WTC11 (cell line): ENCODE measurements at regions not wholly inside any gene's neighbourhood (a gene's known extent, or its start where the extent isn't known, plus 50 kb on each side); places are given as distances from the start of the nearest gene placed in this dataset.
A peak's percentile ranks its signal among the peaks of the same experiment; 100 is the strongest.

ENCODE experiments used
- ATAC-seq: fragments of 200-7000 bp; cut with Tn5 transposase; 2 replicates; pipeline ENCODE4 v1.10.0; 2021; ENCODE audit warnings: mild to moderate bottlenecking, moderate library complexity
- CTCF ChIA-PET: fragments of 300-600 bp; sonication (Branson Sonifier 250); formaldehyde crosslinking; loops from one replicate; lab custom pipeline; 2021; ENCODE audit warnings: antibody characterized with exemption; lab: Charles Lee
- POLR2A ChIA-PET: fragments of 350-600 bp; sonication (Branson Sonifier 250); formaldehyde crosslinking; loops from one replicate; lab custom pipeline; 2021; ENCODE audit warnings: antibody characterized with exemption; lab: Charles Lee
- DNase-seq: peaks from one replicate; pipeline ENCODE4 v3.0.0; 2021; ENCODE audit warnings: low spot score
- H3K27ac Mint-ChIP-seq: 2 replicates; pipeline ENCODE4 v1.8.0; 2021; ENCODE audit warnings: mixed read lengths
- H3K27me3 Mint-ChIP-seq: 2 replicates; pipeline ENCODE4 v1.8.0; 2021; ENCODE audit warnings: low read depth, mild to moderate bottlenecking, moderate library complexity, mixed read lengths
- H3K36me3 Mint-ChIP-seq: 2 replicates; pipeline ENCODE4 v1.8.0; 2021; ENCODE audit warnings: mixed read lengths
- H3K4me1 Mint-ChIP-seq: 2 replicates; pipeline ENCODE4 v1.8.0; 2022; ENCODE audit warnings: mixed read lengths
- H3K4me3 Mint-ChIP-seq: 2 replicates; pipeline ENCODE4 v1.8.0; 2021; ENCODE audit warnings: mild to moderate bottlenecking, moderate library complexity, mixed read lengths
- H3K9me3 Mint-ChIP-seq: 2 replicates; pipeline ENCODE4 v1.8.0; 2021; ENCODE audit warnings: mixed read lengths
- ATF3 ChIP-seq: sonication (generic); formaldehyde crosslinking; conservative IDR thresholded peaks from 2 replicates; pipeline ENCODE4 v1.8.1; 2022; ENCODE audit warnings: mild to moderate bottlenecking, missing genetic modification reagents
- CBFB ChIP-seq: sonication (generic); formaldehyde crosslinking; IDR thresholded peaks from 2 replicates; pipeline ENCODE4 v1.8.1; 2022; ENCODE audit warnings: mild to moderate bottlenecking, low read depth, missing genetic modification reagents
- E2F1 ChIP-seq: sonication (generic); formaldehyde crosslinking; IDR thresholded peaks from 2 replicates; pipeline ENCODE4 v1.8.0; 2022; ENCODE audit warnings: mild to moderate bottlenecking, missing genetic modification reagents
- ELF4 ChIP-seq: sonication (generic); formaldehyde crosslinking; IDR thresholded peaks from 2 replicates; pipeline ENCODE4 v1.8.1; 2022; ENCODE audit warnings: low read depth, mild to moderate bottlenecking, moderate library complexity, missing genetic modification reagents
- ETV6 ChIP-seq: sonication (generic); formaldehyde crosslinking; IDR thresholded peaks from 2 replicates; pipeline ENCODE4 v1.8.1; 2022; ENCODE audit warnings: mild to moderate bottlenecking, missing genetic modification reagents
- FOXK1 ChIP-seq: sonication (generic); formaldehyde crosslinking; IDR thresholded peaks from 2 replicates; pipeline ENCODE4 v1.8.0; 2022; ENCODE audit warnings: mild to moderate bottlenecking, moderate library complexity, missing genetic modification reagents
- FOXP1 ChIP-seq: sonication (generic); formaldehyde crosslinking; IDR thresholded peaks from 2 replicates; pipeline ENCODE4 v1.8.0; 2022; ENCODE audit warnings: missing genetic modification reagents, mild to moderate bottlenecking, moderate library complexity, borderline replicate concordance
- FOXP4 ChIP-seq: sonication (generic); formaldehyde crosslinking; IDR thresholded peaks from 2 replicates; pipeline ENCODE4 v1.8.0; 2022; ENCODE audit warnings: mild to moderate bottlenecking, missing genetic modification reagents
- GABPB1 ChIP-seq: sonication (generic); formaldehyde crosslinking; IDR thresholded peaks from 2 replicates; pipeline ENCODE4 v1.8.1; 2023; ENCODE audit warnings: mild to moderate bottlenecking, missing genetic modification reagents
- MLX ChIP-seq: sonication (generic); formaldehyde crosslinking; IDR thresholded peaks from 2 replicates; pipeline ENCODE4 v1.8.1; 2023; ENCODE audit warnings: mild to moderate bottlenecking, missing genetic modification reagents, moderate library complexity
- NFYB ChIP-seq: sonication (generic); formaldehyde crosslinking; conservative IDR thresholded peaks from 2 replicates; pipeline ENCODE4 v1.8.0; 2022; ENCODE audit warnings: low read depth, missing genetic modification reagents
- RELA ChIP-seq: sonication (generic); formaldehyde crosslinking; IDR thresholded peaks from 2 replicates; pipeline ENCODE4 v1.8.1; 2022; ENCODE audit warnings: missing genetic modification reagents, mild to moderate bottlenecking, borderline replicate concordance
- SMAD3 ChIP-seq: sonication (generic); formaldehyde crosslinking; IDR thresholded peaks from 2 replicates; pipeline ENCODE4 v1.8.0; 2022; ENCODE audit warnings: missing genetic modification reagents, mild to moderate bottlenecking, borderline replicate concordance
- SOX15 ChIP-seq: fragments of 250-450 bp; sonication (Bioruptor Pico); IDR thresholded peaks from 2 replicates; pipeline ENCODE4 v1.9.0; 2021; ENCODE audit warnings: mild to moderate bottlenecking
- TEAD4 ChIP-seq: sonication (generic); formaldehyde crosslinking; IDR thresholded peaks from 2 replicates; pipeline ENCODE4 v1.8.0; 2022; ENCODE audit warnings: mild to moderate bottlenecking, missing genetic modification reagents
- USF2 ChIP-seq: sonication (generic); formaldehyde crosslinking; IDR thresholded peaks from 2 replicates; pipeline ENCODE4 v1.8.1; 2023; ENCODE audit warnings: mild to moderate bottlenecking, missing genetic modification reagents, moderate library complexity
- ZBTB21 ChIP-seq: sonication (generic); formaldehyde crosslinking; IDR thresholded peaks from 2 replicates; pipeline ENCODE4 v1.8.1; 2023; ENCODE audit warnings: mild to moderate bottlenecking, missing genetic modification reagents, borderline replicate concordance
- ZNF121 ChIP-seq: sonication (generic); formaldehyde crosslinking; IDR thresholded peaks from 2 replicates; pipeline ENCODE4 v1.8.0; 2023; ENCODE audit warnings: missing genetic modification reagents
- ZNF317 ChIP-seq: sonication (generic); formaldehyde crosslinking; IDR thresholded peaks from 2 replicates; pipeline ENCODE4 v1.8.1; 2023; ENCODE audit warnings: low read depth, mild to moderate bottlenecking, moderate library complexity, missing genetic modification reagents, borderline replicate concordance
- ZNF512 ChIP-seq: sonication (generic); formaldehyde crosslinking; IDR thresholded peaks from 2 replicates; pipeline ENCODE4 v1.8.1; 2022; ENCODE audit warnings: missing genetic modification reagents, borderline replicate concordance
- TF ChIP-seq, protein P1 (sequence below): sonication (generic); formaldehyde crosslinking; IDR thresholded peaks from 2 replicates; pipeline ENCODE4 v1.8.1; 2023; ENCODE audit warnings: mild to moderate bottlenecking, moderate library complexity, missing genetic modification reagents
- TF ChIP-seq, protein P2 (sequence below): sonication (generic); formaldehyde crosslinking; IDR thresholded peaks from 2 replicates; pipeline ENCODE4 v1.8.1; 2023; ENCODE audit warnings: mild to moderate bottlenecking, missing genetic modification reagents
- TF ChIP-seq, protein P3 (sequence below): fragments of 200-600 bp; IDR thresholded peaks from 2 replicates; pipeline ENCODE4 v1.8.0; 2022; ENCODE audit warnings: antibody characterized with exemption

GRCh38 chr1:57949168-57949567 is 525.3 kb upstream of the DAB1 start:
- DNase-seq = peak; percentile 12
- Mint-ChIP-seq H3K36me3 (no peaks in the 10 kb centered on the region), H3K9me3 (no peaks in the 10 kb centered on the region; the same call in 1 of the 2 replicates), H3K4me3 (no peak overlapping the region), H3K4me1 (no peaks in the 10 kb centered on the region)
- ATAC-seq = no peak
- TF ChIP-seq FOXK1 (CRISPR knock-in tag) (no peak), E2F1 (CRISPR knock-in tag) (no peak), NFYB (no peak), CBFB (CRISPR knock-in tag) (no peak), MLX (CRISPR knock-in tag) (no peak), SMAD3 (CRISPR knock-in tag) (no peak), ZNF121 (CRISPR knock-in tag) (no peak), FOXP4 (no peak), ETV6 (no peak), ELF4 (CRISPR knock-in tag) (no peak), ZBTB21 (CRISPR knock-in tag) (no peak), RELA (no peak)
- TF ChIP-seq, protein P1, sequence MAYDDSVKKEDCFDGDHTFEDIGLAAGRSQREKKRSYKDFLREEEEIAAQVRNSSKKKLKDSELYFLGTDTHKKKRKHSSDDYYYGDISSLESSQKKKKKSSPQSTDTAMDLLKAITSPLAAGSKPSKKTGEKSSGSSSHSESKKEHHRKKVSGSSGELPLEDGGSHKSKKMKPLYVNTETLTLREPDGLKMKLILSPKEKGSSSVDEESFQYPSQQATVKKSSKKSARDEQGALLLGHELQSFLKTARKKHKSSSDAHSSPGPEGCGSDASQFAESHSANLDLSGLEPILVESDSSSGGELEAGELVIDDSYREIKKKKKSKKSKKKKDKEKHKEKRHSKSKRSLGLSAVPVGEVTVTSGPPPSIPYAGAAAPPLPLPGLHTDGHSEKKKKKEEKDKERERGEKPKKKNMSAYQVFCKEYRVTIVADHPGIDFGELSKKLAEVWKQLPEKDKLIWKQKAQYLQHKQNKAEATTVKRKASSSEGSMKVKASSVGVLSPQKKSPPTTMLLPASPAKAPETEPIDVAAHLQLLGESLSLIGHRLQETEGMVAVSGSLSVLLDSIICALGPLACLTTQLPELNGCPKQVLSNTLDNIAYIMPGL = no peak
- TF ChIP-seq, protein P2, sequence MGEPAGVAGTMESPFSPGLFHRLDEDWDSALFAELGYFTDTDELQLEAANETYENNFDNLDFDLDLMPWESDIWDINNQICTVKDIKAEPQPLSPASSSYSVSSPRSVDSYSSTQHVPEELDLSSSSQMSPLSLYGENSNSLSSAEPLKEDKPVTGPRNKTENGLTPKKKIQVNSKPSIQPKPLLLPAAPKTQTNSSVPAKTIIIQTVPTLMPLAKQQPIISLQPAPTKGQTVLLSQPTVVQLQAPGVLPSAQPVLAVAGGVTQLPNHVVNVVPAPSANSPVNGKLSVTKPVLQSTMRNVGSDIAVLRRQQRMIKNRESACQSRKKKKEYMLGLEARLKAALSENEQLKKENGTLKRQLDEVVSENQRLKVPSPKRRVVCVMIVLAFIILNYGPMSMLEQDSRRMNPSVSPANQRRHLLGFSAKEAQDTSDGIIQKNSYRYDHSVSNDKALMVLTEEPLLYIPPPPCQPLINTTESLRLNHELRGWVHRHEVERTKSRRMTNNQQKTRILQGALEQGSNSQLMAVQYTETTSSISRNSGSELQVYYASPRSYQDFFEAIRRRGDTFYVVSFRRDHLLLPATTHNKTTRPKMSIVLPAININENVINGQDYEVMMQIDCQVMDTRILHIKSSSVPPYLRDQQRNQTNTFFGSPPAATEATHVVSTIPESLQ = no peak
- TF ChIP-seq, all 79 proteins: peak for 0
- POLR2A ChIA-PET = no interaction called here
- no peak overlapping the region for H3K27ac Mint-ChIP-seq
- CTCF ChIA-PET = no interaction called here
- no peaks in the 10 kb centered on the region for H3K27me3 Mint-ChIP-seq

DNA sequence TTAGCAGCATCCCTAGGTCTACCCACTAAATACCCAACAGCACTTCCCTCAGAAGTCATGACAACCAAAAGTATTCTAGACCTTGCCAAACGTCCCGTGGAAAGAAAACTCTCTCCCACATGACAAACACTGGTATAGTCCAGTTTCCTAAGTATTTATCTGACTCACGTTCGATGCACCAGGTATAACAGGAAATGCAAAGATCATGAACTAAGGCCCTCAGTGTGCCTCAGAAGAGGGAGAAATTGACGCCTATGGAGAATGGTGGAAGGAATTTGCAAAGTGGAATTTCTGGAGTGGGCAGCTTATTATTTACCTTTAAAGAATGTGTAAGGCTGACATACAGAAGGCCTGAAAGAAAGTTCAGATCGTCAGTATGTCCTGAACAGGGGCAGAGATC is 523.6 kb upstream of the DAB1 start:
- Mint-ChIP-seq H3K4me1 (no peaks in the 10 kb centered on the region), H3K36me3 (no peaks in the 10 kb centered on the region), H3K27me3 (no peaks in the 10 kb centered on the region), H3K9me3 (peaks cover 2% of the 10 kb centered on the region), H3K4me3 (no peak overlapping the region), H3K27ac (no peak overlapping the region)
- CTCF ChIA-PET = no interaction called here
- DNase-seq (no peak), ATAC-seq (no peak)
- POLR2A ChIA-PET = no interaction called here
- TF ChIP-seq ATF3 = no peak
- no peak for TF ChIP-seq FOXP1 (CRISPR knock-in tag)
- TF ChIP-seq USF2 = no peak
- TF ChIP-seq ZBTB21 (CRISPR knock-in tag) = no peak
- no peak for TF ChIP-seq ZNF317
- TF ChIP-seq ZNF512 = no peak
- TF ChIP-seq TEAD4 = no peak
- no peak for TF ChIP-seq MLX (CRISPR knock-in tag)
- no peak for TF ChIP-seq RELA
- TF ChIP-seq, protein P3, sequence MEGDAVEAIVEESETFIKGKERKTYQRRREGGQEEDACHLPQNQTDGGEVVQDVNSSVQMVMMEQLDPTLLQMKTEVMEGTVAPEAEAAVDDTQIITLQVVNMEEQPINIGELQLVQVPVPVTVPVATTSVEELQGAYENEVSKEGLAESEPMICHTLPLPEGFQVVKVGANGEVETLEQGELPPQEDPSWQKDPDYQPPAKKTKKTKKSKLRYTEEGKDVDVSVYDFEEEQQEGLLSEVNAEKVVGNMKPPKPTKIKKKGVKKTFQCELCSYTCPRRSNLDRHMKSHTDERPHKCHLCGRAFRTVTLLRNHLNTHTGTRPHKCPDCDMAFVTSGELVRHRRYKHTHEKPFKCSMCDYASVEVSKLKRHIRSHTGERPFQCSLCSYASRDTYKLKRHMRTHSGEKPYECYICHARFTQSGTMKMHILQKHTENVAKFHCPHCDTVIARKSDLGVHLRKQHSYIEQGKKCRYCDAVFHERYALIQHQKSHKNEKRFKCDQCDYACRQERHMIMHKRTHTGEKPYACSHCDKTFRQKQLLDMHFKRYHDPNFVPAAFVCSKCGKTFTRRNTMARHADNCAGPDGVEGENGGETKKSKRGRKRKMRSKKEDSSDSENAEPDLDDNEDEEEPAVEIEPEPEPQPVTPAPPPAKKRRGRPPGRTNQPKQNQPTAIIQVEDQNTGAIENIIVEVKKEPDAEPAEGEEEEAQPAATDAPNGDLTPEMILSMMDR = no peak
- no peak for TF ChIP-seq GABPB1 (CRISPR knock-in tag)
- no peak for TF ChIP-seq SOX15 (CRISPR knock-in tag)
- no peak for TF ChIP-seq NFYB
